ENCODE measurements at regions not wholly inside any gene's neighbourhood (a gene's known extent, or its start where the extent isn't known, plus 50 kb on each side); places are given as distances from the start of the nearest gene placed in this dataset.

- no peak for TF ChIP-seq POLR2A (IDR thresholded peaks at IDR 0.05; ENCODE audit: control extremely low read depth in 1 of 2, low read depth in 2 of 2, low read length in 2 of 2)
- TF ChIP-seq CEBPB (IDR thresholded peaks at IDR 0.05; ENCODE audit: low read depth, low read length): no peak
- no peak for TF ChIP-seq CTCF (IDR thresholded peaks at IDR 0.05; ENCODE audit: control extremely low read depth in 1 of 3, insufficient read depth in 1 of 3, low read depth in 1 of 3, low read length in 3 of 3)
- no peak for TF ChIP-seq EP300 (IDR thresholded peaks at IDR 0.05; ENCODE audit: borderline replicate concordance in 1 of 2, low read depth in 2 of 2, low read length in 2 of 2)
Observed at GRCh38 chr4:155588437-155588836, 78.2 kb upstream of the GUCY1A1 start.

Data from H1 (cell line).